Ammon's horn (tissue), 1 donor: ENCODE measurements at regions not wholly inside any gene's neighbourhood (a gene's known extent, or its start where the extent isn't known, plus 50 kb on each side); places are given as distances from the start of the nearest gene placed in this dataset.

Experiments used
- DNase-seq: peaks from one replicate; pipeline ENCODE4 v3.0.0-alpha.2; 2016; ENCODE audit warnings: low spot score

DNA sequence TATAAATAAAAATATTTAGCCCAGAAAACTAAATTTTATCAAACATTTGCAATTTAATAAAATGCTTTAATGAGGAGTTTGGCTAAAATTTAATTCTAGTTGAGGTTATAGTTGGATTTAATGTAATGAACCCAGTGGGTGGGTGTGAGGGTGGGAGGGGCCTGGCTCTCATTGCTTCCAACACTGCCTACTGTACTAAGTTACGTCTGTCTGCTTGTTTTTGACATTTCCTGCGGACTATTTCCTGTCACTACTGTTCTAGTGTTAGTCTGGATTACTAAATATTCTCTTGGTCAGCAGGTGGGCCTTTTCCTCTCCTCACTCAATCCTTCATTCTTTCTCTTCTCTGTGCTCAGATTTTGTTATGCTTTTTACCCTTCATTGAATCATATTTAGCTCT lies 82.5 kb upstream of the MAP3K7 start:
- DNase-seq, result no peak

DNA sequence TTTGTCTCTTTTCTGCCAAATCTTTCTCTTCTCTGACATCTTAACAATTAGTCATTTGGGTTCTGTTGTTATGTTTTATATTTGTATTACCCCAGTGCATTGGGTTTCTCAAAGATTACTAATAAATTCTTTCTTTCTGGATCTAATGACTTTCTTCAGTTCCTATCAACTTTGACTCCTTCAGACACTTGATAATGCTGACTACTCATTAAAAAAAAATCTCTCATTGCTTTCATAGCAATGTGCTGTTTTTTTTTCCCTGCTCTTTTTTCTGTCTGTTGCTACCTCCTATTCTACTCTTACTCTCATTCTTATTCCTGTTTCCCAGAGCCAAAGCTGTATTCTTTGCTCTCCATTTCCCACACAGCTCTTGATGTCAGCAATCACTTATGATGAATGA lies 81.3 kb upstream of the MAP3K7 start:
- DNase-seq, result no peak

DNA sequence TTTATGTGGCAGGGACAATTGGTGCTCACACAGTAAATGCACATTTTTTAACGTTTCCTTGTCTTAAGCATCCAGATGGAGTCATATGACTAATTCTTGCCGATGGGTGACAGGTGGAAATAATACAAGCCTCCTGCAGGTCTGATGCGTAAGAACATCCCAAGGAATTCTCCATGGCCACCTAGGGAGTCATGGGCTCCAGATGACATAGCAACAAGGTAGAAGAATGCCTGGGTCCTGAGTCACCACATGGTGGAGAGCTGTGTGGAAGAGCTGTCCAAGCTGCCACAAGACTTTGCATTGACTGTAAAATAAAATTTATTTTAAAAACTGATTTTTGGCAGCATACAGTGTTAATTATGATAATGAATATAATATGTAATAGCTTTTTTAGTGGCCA lies 77.0 kb upstream of the MAP3K7 start:
- no peak for DNase-seq

DNA sequence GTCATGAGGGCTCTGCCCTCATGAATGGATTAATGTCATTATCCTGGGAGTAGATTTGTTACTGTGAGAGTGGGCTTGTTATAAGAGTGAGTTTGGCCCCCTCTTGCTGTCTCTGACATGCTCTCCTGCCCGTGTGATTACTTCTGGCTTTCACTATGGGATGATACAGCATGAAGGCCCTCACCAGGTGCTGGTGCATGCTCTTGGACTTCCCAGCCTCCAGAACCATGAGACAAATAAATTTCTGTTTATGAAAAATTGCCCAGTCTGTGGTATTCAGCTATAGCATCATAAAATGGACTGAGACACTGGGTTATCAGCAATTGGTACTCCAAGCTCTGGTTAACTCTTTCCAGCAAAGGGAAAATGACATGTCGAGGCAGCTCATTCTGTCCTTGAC lies 76.2 kb upstream of the MAP3K7 start:
- DNase-seq, result no peak

DNA sequence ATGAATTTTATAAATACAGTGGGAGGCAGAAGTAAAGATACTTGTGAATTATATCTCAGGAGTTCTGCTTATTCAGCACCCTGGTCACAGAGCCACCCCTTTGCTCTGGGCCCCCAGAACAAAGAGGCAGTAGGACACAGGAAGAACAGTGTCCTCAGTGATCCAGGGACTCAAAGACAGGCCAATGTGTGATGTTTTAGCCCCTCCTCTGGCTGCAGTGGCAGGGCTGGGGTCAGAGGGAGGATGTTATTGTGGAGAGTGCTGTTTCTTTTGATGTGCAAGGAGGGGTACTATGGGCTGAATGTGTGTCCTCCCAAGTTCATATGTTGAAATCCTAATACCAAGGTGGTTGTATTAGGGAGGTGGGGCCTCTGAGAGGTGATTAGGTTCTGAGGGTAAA lies 74.1 kb upstream of the MAP3K7 start:
- no peak for DNase-seq

DNA sequence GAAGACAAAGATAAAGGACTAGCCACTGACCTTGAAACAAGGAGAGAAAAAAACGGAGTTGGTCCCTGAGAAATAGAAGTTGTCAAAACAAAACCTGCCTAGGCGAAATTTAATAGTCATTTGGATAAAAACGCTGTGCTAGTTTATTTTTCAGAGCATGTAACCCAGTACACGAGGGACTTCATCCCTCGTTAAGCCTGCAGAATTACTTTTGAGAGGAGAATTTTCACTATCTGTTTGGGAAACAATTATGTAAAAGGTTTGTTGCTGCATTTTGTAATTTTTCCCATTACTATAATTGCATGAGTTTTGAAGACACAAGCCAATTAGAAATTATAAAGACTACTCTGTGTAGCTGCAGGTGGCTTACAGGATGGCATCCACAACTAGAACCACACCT lies 71.6 kb upstream of the MAP3K7 start:
- DNase-seq, result no peak

DNA sequence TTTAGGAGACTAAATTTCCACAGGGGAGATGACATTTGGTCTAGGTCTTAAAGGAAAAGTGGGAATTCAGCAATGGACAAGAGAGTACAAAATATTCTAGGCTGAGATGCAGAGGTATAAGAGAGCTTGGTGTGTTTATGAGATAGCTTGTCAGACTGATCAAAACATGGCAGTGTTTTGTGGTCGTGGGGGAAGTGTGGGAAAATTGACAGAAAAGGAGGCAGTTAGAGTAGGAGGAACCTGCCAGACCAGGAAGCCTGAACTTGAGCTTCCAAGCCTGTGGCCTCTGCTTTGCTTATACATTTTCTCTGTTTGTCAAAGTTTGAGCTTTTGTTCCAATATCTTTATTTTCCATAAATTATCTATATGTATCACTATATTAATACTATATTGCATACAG lies 69.5 kb upstream of the MAP3K7 start:
- no peak for DNase-seq

DNA sequence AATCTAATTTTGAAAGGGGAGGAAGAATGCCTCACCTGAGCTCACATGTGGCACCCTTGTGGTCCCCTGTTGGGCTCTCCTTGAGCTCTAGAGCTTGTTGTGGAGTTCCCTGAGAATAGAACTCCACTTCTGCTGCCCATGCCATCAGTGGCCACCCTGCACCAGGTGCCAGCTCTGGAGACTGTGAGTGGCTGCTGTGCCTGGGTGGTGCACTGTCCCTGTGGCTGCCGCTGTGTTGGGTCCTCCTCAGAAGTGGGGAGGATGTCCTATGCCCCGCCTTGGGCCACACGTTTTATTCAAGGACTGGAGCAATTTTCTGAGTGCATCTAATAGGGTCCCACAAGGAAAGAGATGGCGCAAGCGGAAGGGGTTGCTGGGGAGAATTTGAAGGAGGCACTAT lies 67.9 kb upstream of the MAP3K7 start:
- DNase-seq, result no peak

DNA sequence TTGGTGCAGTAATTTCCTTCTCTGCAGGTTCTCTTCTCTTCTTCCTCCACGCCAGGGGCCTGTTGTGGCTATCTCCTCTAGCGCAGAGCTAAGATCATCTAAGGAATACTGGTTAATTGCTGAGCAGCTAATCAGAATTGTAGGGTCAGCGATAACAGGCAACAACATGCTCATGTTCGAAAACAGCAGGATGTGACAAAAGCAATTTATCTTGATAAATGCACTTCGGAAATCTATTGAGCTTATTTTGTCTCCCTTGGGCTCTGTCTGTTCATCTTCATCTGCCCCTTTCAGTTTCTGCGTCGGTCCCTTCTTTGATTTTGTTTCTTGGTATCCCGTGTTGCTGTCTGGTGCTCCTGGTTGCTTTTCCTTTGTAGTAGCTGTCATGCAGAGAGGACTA lies 67.3 kb upstream of the MAP3K7 start:
- DNase-seq, result no peak

DNA sequence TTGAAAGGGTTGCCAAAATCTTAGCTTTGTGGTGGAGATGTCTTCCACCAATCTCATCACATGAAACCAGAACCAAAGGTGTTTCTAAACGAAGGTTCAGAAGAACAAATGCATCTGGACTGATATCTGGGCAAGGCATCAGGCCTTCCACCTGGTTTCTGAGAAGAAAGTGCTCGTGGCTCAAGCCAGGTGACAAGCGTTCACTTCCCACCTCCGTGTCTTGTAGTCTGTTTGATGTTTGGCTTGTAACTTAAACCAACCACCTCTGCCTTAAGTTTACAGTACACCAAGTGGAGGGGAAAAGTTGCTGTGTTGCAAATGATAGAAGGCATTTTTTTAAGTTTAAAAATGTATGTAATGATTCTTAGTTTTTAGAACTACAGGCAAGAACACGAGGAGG lies 66.9 kb upstream of the MAP3K7 start:
- DNase-seq, result no peak

DNA sequence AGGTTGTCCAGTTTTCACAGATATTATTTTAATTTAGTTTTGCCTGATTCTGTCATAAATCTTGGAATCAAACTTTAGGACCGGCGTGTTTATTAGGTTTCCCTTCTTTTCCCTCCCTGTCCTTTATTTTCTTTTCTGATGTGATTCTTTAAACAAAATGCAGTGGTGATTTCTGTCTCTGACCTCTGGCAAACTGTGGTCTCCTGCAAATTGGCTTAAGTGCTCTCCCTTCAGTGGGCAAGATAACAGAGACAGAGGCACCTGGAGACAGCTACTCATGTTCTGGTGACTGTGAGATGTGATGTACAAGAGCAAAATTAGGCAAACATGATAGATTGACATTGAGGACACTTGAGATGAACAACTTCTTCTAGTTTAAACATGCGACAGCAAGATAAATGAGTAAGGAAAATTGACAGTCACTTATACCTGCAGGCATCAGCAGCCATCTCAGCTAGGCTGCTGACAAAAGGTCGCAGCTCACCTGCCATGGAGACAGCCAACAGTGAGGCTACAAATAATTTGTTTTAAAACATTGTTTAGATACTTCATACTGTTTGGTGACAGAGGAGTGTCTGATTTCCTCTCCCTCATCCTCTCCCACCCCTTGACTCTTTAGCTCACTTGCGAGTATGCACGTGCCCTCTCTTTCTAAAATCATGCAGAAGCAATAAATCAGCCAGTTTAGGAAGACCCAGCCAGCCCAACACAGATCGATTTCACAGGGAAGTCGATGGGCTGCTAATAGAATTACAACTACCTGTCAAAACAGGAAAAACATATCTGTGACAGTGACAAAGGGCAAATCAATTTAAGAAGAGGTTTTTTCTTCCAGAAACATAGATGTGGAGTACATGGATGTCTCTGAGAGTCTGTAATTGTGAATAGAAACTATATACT lies 63.4 kb upstream of the MAP3K7 start:
- no peak for DNase-seq

DNA sequence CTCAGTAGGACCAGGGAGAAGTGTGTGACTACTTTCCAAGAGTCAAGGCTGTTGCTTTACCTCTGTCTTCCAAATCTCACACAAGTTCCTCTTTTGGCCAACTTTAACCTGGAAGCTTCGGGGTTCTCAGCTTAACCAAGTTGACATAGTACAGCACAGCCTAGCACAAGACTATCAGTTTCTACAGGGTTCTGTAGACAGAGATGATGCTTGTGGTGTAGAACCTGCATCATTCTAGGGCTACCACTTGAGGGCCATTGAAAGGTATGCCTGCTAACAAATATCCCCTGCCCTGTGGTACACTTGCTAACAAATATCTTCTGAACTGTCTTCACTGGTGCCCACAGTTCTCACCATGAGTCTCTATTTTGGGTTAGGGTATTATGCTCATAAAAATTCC lies 62.0 kb upstream of the MAP3K7 start:
- no peak for DNase-seq

DNA sequence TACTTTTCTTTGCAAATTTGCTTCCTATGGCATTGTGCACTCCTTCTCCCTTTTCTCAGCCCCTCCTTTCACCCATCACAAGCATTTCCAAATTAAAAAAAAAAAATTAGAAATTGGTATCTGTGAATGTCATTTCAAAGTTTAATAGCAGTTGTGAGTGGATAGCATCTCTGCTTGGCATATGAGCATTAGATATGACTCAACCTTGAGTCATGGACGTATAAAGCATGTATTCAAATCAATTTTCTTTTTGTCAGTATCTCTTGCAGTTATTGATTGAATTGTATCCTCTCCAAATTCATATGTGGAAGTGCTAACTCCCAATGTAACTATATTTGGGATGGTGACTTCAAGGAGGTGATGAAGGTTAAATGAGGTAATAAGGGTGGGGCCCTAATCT lies 60.1 kb upstream of the MAP3K7 start:
- DNase-seq, result no peak

DNA sequence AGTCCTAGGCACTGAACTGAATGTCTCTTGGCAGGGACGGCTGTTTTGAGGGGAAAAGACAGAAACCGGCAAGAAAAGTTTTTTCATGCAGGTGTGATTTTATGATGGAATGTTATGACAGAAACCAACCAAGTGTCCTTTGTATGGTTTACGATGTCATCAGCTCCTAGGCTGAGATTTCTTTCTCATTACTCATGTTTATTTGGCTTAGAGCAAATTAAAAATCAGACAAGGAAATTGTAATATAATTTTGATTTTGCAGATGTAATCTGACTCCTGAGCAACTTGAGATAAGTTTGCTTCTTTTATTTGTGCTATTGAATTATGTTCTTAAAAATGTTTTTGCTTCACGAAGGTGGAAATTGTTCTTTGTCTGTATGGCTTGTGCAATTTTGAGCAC lies 58.8 kb upstream of the MAP3K7 start:
- DNase-seq, result no peak

DNA sequence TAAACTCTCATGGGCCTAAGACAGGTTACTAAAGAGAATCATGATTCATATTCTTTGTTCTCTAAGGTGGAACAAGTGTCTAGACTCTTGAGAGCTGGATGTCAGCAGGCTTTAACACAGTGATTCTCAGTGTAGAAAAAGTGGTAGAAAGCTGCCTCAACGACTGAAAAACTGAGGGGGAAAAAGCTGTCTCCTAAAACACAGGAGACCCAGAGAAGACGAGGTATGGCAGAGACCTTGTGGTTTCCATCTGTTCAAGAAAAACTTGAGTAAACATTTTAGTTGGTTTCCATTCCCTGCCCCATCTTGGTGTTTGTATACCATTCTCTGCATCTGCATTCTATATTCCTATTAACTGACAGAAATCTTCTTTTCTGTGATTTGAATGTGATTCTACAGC lies 57.6 kb upstream of the MAP3K7 start:
- DNase-seq, result no peak

DNA sequence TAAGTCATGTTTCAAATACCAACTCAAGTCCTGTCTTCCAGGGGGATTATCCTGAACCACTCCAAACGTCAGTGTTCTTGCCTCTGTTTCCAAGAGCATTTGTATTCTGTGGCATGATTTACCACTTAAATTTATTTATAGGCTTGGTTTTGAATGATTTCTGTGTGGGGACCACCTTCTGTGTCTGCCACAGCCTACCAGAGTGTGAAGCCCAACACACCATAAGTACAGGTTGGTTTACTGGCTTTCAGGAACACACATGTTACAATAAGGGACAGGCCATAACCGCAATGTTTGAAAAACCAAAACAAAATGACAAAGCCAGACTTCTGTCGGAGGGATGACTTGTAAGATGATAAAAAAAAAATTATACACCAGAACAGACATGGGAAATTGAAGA lies 56.5 kb upstream of the MAP3K7 start:
- no peak for DNase-seq

DNA sequence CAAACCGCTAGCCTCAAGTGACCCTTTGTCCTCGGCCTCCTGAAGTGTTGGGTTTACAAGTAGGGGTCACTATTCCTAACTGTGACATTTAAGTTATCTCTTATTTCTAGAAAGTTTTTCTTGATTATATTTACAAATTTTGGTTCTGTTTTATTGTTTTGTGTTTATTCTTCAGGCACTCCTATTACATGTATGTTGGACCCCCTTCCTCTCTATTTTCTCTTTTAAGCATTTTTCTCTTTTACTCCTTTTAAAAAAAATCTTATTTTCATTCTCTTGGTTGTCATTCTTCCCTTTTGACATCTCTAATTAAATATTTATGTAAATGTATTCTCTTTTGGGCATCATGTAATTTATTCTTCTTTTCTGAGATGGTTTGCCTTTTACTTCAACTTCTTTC lies 50.4 kb upstream of the MAP3K7 start:
- no peak for DNase-seq
